A673 (cell line): ENCODE measurements at regions not wholly inside any gene's neighbourhood (a gene's known extent, or its start where the extent isn't known, plus 50 kb on each side); places are given as distances from the start of the nearest gene placed in this dataset.

ENCODE experiments used
- CTCF ChIP-seq: fragments of 300-800, 200-600 bp; sonication (generic); conservative IDR thresholded peaks from 2 replicates; pipeline ENCODE4 v1.5.1; 2017; ENCODE audit warnings: low read depth, mild to moderate bottlenecking, antibody characterized with exemption, low read length, moderate library complexity, mixed read lengths
- EZH2 ChIP-seq: fragments of 200-600 bp; sonication (generic); IDR thresholded peaks from 2 replicates; pipeline ENCODE4 v1.6.1; 2017; ENCODE audit warnings: borderline replicate concordance, low read depth, mild to moderate bottlenecking, mixed read lengths, antibody characterized with exemption, low read length; ENCODE audit not compliant: poor library complexity, severe bottlenecking

- TF ChIP-seq CTCF, result no peak
- TF ChIP-seq EZH2, result no peak
Observed at GRCh38 chr2:18922276-18922675, 332.9 kb upstream of the NT5C1B start.
